GM19035 (cell line): ENCODE measurements at regions not wholly inside any gene's neighbourhood (a gene's known extent, or its start where the extent isn't known, plus 50 kb on each side); places are given as distances from the start of the nearest gene placed in this dataset.

Experiments used
- ATAC-seq: cut with Tn5 transposase; IDR thresholded peaks from one replicate; pipeline ENCODE4 v1.9.1; 2021; ENCODE audit not compliant: unreplicated experiment

- ATAC-seq: no peak
Measured at GRCh38 chr5:96140496-96140895, 178.8 kb upstream of the ELL2 start.

GRCh38 chr5:96140084-96140483 lies 178.4 kb upstream of the ELL2 start:
- ATAC-seq: no peak

GRCh38 chr5:96134886-96135285 lies 173.2 kb upstream of the ELL2 start:
- no peak for ATAC-seq

GRCh38 chr5:96133341-96134079 lies 171.9 kb upstream of the ELL2 start:
- ATAC-seq: no peak

DNA sequence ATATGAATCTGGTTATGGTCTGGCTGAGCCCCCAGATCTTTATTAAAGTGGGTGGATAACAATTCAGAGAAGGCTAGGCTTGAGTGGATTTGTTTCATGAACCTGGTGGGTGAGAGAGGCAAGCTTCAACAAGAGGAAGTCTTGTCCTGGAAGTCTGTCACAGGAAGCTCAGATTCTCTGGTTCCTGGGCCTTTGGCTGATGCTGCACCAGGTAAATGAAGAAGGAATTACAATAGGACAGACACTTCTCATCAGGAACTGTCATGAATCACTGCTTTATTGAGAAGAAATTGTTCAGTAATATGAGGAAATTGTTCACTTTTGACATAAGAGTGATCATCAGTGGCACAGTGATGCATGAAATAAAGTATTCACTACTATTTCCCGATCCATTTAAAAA lies 167.6 kb upstream of the ELL2 start:
- no peak for ATAC-seq

- ATAC-seq: no peak
Measured at GRCh38 chr5:96128204-96128864, 166.7 kb upstream of the ELL2 start.

- no peak for ATAC-seq
Measured at GRCh38 chr5:96127538-96127937, 165.9 kb upstream of the ELL2 start.

- ATAC-seq: no peak
Measured at GRCh38 chr5:96125231-96125891, 163.7 kb upstream of the ELL2 start.

DNA sequence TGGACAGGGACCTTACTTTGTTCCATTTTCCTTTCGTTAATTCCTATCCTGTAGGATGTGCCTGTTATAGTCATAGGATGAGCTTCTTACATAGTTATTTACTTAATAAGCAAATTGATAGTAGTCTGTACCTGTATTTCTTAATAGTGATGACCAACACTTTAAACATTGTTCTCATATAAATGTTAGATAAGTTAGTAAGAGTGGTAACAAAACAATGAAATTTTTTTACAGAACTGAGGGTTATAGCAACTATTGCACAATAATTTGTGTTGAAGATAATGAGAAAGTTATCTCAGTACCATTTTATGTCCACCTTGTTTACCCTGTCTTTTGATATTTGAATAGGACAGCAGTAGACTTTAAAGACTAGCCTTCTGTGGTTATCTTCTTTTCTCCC lies 162.9 kb upstream of the ELL2 start:
- ATAC-seq: no peak

GRCh38 chr5:96123418-96123817 lies 161.8 kb upstream of the ELL2 start:
- no peak for ATAC-seq

DNA sequence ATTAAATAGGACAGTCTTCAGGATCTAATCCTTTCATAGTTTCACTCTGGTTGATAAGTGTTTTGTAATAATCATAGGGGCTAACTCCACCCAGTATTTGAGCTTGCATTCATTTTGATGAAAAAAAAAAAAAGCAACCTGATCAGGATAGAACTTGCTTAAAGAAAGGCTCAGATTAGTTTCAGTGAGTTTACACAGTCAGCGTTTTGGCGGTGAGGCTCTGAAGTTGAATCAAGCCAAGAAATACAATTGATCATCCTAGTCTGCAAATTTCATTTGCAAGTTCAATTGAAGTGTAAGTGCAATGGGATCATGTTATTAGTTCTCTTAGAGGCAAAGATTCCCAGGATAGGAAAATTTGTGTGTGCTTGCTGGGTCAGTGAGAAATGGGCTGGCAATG lies 159.7 kb upstream of the ELL2 start:
- no peak for ATAC-seq

DNA sequence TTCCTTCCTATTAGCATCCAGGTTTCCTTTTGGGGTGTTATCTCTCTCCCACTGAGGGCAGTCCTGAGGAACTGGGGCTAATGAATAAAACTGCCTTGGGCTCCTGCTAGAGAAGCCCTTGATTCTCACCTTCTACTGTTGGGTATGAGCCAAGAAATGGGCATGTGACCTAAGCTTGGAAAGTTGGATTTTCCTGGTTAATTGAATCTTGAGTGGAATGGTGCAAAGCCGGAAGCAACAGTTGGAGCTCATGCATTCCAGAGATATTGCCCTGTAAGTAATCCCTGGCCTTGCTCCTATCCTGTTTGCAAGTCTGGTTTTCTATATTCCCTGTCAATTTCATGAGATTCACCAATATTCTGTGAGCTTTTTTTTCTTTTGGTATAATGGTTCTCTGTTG lies 158.5 kb upstream of the ELL2 start:
- no peak for ATAC-seq

DNA sequence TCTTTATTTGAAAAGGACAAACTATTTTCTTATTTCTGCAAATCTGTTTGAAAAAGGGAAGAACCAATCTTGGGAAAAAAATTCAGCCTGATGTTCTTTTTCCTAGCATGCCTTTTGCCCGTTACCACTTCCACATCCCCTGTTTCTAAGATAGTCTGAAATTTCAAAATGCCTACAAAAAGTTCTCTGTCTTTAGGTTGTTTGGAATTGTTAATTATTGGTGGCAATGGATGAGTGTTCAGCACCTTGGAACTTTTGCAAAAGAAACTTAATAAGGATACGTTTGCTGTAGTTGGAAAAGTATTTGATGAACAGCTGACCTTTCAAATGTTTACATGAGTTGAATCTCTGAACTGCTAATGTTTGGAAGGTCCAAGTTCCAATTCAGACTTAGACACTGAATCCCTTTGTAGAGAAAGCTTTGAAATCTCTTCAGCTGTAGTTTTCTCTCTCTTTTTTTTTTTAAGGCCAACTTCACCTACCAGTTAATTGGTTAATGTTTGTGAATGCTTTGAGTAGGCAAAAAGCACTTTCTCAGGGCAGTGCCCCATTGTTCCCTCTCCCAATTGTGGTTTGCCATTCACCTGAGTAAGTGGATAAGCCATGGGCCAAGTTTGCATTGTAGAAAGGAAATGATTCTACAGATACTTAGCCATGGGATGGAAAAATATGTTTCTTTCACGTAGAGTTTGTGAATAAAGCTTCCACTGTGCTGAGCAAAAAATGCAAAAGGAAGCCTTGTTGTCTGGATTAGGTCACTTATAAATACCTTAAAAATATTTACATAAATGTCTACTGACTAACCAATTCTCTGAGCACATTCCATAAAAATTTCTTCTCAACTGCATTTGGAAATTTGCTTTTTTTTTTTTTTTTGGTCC lies 156.4 kb upstream of the ELL2 start:
- ATAC-seq: no peak

- ATAC-seq: no peak
Measured at GRCh38 chr5:96115147-96115807, 153.6 kb upstream of the ELL2 start.

DNA sequence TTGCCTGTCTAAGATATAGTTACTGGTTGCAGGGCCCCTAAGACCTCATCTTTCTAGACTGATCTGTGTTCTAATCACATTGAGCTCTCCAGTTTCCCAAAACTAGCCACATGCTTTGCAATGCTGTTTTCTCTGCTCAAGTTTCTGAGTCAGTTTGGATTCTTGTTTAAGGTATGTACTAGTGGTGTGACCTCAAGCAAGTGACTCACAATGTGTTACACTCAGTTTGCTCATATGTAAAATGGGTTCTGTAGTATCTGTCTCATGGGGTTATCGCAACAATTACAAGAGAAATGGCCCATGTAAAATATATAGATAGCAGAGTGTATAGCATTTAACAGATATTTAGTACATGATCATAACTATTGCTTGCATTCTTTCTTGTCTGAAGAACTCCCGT lies 153.1 kb upstream of the ELL2 start:
- no peak for ATAC-seq

GRCh38 chr5:96113170-96113939 lies 151.7 kb upstream of the ELL2 start:
- ATAC-seq: no peak

DNA sequence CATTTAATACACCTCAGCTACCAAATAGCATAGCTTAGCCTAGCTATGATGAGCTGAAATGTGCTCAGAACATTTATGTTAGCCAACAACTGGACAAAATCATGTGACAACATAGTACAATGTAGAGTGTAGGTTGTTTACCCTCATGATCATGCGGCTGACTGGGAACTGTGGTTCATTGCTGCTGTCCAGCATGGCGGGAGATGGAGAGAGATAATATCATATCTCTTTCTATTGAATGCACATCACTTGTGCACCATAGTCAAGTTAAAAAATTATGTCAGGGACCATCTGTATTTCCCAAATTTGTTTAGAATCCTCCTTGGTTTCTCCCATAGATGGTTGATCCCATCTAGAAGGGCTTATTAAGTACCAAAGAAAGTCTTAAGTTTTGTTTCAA lies 151.1 kb upstream of the ELL2 start:
- ATAC-seq: no peak

DNA sequence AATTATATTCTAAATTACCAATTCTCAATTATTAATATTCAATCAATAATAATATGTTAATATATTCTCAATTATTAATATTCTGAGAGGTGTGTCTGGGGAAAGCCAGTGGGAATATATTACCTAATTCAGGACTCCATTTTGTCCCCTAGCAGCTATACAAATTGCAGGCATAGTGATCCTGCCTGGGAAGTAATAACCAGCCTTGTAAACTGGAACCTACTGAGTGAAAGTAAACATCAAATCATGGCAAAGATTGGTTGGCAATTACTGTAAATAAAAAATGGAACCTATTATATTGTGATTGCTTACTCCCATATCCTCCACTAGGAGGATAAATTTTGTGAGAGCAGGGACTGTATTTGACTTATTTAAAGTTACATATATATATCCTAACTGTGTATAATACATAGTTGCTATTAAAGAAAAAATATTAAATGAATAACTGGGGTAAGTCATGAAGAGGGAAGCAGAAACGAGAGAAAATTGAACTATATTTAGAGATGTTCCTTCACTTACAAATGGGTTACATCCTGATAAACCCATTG lies 150.5 kb upstream of the ELL2 start:
- ATAC-seq: no peak

- ATAC-seq: no peak
Measured at GRCh38 chr5:96111080-96111756, 149.6 kb upstream of the ELL2 start.
